GM12864 (cell line): ENCODE measurements at regions not wholly inside any gene's neighbourhood (a gene's known extent, or its start where the extent isn't known, plus 50 kb on each side); places are given as distances from the start of the nearest gene placed in this dataset.

Source experiments
- DNase-seq: peaks from one replicate; pipeline ENCODE4 v3.0.0-alpha.2; 2011; ENCODE audit warnings: low read depth
- H3K4me3 ChIP-seq: 2 replicates; pipeline ENCODE4 v1.5.1; 2011; ENCODE audit warnings: mild to moderate bottlenecking, low read depth, low read length, control low read depth
- CTCF ChIP-seq: IDR thresholded peaks from 2 replicates; pipeline ENCODE4 v1.5.1; 2011; ENCODE audit warnings: low read depth, mild to moderate bottlenecking, moderate library complexity, low read length, control low read depth, inconsistent platforms; ENCODE audit errors: missing control alignments

GRCh38 chr11:95455228-95455970 lies 224.4 kb upstream of the SESN3 start:
- no peak for TF ChIP-seq CTCF
- H3K4me3 ChIP-seq = no peak overlapping the region
- DNase-seq = no peak

GRCh38 chr11:95453616-95454171 lies 222.7 kb upstream of the SESN3 start:
- DNase-seq = no peak
- no peak overlapping the region for H3K4me3 ChIP-seq
- TF ChIP-seq CTCF = no peak

- DNase-seq = no peak
- no peak overlapping the region for H3K4me3 ChIP-seq
- no peak for TF ChIP-seq CTCF
Measured at GRCh38 chr11:95451682-95452081, 220.7 kb upstream of the SESN3 start.

- H3K4me3 ChIP-seq = no peak overlapping the region
- TF ChIP-seq CTCF = no peak
- DNase-seq = no peak
Measured at GRCh38 chr11:95451261-95451660, 220.3 kb upstream of the SESN3 start.

GRCh38 chr11:95450547-95451123 lies 219.6 kb upstream of the SESN3 start:
- no peak overlapping the region for H3K4me3 ChIP-seq
- DNase-seq = no peak
- no peak for TF ChIP-seq CTCF

- no peak for DNase-seq
- H3K4me3 ChIP-seq = no peak overlapping the region
- TF ChIP-seq CTCF = no peak
Measured at GRCh38 chr11:95445746-95446333, 214.8 kb upstream of the SESN3 start.
